GM18858 (cell line): ENCODE measurements at regions not wholly inside any gene's neighbourhood (a gene's known extent, or its start where the extent isn't known, plus 50 kb on each side); places are given as distances from the start of the nearest gene placed in this dataset.
"Not testable (repeated sequence)": the region's sequence is repeated elsewhere in the genome, so short reads cannot be mapped to it uniquely, and the experiment has no call there.

Experiments
- ATAC-seq: cut with Tn5 transposase; IDR thresholded peaks from one replicate; pipeline ENCODE4 v1.9.1; 2021; ENCODE audit not compliant: unreplicated experiment

DNA sequence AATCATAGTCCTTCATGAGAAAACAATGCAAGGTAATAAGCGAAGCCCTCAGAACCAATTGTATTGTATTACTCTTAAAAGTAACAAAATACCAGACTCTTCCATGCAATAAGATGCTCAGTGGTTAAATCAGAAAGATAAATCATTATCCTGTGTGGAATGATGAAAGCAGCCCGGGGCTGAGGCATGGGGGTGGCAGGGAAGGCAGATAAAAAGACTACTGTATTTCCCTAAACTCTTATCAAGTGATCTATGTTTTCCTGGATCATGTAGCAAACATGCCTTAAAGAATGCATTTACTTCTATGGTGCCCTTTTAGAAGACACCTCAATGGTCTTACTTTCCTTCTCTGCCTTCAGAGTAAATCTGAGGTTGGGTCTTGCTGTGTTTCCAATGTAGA lies 105.6 kb upstream of the DAPK1 start:
- no peak for ATAC-seq

DNA sequence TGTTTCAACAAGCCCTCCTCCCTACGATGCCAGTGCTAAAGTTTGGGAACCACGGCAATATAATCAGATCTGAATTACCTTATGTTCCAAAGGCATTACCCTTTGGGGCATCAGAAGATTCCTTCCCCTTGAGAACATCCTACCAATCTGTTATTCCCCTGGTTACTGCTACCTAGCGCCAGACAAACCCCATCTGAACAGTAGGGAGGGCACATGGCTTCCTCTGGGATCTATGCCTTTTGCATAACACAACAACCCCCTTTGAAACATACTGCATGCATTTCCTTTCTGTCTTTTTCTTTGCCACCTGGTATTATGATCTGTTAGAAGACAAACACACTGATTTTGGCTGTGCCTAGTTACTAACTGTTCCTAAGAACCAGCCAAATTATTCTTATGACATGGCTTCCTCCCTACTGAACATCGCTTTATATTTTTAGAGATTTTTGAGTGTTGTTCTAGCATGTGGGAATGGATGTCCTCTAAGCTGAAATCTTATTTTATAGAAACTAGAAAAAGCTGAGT lies 103.9 kb upstream of the DAPK1 start:
- no peak for ATAC-seq

DNA sequence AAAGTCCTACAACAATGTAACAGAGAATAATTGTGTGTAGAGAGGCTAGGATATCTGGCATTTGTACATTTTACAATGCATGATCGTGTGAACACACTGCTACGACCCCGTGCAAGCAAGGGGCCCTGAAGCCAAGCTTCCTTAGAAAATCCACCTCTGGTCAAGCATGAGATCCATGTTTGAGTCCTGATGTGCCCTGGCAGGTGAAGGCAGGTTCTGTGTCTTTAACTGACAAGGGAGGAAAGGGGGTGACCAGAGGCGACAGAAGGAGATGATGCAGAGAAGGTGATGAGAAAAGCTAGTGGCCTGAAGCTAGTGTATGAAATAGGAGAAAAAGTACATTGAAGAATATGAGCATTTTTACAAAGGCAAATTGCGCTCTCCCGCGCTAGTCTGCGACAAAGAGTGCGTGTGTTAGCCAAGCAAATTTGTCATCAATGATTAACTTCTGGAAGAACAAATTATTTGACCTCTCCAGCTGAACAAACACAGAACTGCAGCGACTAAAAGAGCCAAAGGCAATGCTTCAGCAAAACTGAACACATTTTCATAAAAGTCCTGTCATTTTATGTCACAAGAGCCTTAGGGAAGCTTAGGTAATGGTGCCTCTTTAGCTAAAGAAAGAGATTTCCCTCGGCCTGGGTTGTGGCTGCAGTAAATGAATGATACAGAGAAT lies 101.7 kb upstream of the DAPK1 start:
- no peak for ATAC-seq

DNA sequence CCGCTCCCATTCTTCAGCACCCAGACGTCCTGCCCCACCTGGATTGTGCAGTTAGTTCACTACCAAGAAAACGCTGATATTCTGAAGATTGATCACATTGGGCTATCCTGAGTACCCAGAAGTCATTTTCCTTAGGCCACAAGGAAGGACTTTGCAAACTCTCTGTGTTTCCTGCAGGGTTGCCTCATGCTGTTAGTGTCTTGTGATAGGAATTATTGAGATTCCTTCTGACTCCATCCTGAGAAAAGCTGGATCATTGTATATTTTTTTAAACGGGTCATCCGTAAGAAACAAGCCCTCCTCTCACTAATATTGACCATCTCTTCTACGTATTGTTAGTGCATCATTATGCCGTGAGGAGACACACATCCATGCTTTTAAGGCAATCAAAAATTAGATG lies 96.0 kb upstream of the DAPK1 start:
- ATAC-seq, result no peak

DNA sequence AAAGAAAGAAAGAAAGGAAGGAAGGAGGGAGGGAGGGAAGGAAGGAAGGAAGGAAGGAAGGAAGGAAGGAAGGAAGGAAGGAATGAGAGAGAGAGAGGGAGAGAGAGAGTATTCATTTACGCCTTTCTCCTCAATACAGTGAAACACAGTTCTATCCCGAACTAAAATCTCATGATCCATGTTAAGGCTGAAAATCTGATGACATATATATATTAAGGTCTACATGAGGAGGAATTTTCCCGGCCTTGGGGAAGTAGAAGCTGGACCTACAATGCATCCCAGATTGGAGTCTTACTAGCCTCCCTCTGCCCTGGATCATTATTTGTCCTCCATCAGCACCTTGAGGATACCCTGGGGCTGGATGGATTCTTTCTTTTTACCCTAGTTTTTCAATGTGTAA lies 95.1 kb upstream of the DAPK1 start:
- ATAC-seq, result no peak

DNA sequence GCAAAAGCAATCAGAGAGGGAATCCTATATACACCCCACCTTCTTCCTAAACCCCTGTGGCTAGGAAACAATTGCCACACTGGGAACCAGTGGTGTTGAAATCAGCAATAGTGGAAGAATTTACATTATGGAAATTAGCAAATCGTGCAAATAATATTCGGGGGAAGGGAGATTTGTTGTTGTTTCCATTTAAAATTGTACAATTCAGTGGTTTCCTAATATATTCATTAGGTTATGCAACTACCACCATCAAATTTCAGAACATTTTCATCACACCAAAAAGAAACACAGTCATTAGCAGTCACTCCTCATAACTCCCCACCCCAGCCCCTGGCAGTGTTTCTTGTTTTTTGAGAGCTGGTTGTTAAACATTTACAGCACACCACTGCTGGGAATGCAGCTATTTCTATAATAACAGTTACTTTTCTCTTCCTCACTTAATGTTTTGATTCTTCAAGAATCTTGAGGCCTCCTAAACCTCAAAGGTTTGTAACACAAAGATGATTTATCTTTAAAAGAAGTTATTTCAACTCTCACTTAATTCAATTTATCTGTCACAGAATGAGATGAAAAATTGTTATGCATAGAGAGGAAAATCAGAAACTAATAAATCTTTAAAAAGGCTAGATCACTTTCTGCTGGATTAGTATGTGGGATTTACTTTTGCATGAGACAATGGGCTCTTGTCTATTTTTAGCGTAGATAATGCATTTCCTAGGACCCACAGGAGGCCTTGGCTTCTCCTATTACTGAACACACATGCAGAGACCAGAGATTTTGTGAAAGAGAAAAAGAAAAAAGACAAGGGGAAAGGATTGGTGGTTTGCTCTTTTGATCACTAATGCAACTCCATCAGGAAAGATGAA lies 91.8 kb upstream of the DAPK1 start:
- ATAC-seq, result no peak

DNA sequence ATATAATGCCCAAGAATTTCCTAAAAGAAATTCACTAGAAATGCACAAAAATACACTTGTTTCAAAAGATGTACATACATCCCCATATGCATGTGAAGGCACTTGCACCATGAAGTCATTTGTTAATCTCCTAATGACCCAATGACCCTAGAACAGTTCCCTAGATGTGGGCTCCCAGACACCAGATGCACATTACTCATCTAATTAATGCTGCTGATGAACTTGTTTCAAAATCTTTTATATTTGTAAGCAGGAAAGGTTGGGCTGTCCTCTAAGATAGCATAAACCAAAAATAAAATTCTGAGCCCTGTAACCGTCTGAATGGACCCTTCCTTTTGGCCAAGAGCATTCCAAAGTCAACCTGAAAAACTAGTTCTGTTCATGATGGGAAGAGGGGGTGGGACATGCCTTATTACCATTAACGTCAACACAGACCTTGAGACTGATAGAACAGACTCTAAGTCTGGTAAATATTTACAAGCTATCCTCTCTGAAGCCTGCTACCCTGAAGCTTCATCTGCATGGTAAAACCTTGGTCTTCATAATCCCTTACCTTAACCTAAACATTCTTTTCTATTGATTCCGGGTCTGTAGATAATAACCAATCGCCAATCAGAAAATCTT lies 91.0 kb upstream of the DAPK1 start:
- no peak for ATAC-seq

DNA sequence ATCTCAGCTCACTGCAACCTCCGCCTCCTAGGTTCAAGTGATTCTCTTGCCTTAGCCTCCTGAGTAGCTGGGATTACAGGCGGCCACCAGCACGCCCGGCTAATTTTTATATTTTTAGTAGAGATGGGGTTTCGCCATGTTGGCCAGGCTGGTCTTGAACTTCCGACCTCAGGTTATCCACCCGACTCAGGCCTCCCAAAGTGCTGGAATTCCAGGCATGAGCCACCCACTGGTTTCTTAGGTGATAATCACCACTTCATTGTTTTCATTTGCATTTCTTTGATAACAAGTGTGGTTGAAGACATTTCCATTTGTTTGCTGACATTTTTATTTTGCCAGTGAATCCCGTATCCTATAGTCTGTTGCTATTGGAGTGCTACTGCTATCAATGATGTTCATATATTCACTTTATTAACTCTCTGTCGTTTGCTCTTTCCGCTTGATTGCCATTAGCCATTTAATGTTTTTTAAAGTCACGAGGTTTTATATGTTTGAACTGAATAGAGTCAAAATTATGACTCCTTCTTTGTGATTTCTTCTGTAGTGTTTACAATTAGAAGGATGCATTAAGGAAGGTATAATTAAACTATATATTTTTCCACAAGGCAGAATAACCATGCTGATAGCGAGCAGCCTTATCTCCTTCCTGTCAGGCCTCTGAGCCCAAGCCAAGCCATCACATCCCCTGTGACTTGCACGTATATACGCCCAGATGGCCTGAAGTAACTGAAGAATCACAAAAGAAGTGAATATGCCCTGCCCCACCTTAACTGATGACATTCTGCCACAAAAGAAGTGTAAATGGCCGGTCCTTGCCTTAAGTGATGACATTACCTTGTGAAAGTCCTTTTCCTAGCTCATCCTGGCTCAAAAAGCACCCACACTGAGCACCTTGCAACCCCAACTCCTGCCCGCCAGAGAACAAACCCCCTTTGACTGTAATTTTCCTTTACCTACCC lies 87.3 kb upstream of the DAPK1 start:
- ATAC-seq, result not testable (repeated sequence)

DNA sequence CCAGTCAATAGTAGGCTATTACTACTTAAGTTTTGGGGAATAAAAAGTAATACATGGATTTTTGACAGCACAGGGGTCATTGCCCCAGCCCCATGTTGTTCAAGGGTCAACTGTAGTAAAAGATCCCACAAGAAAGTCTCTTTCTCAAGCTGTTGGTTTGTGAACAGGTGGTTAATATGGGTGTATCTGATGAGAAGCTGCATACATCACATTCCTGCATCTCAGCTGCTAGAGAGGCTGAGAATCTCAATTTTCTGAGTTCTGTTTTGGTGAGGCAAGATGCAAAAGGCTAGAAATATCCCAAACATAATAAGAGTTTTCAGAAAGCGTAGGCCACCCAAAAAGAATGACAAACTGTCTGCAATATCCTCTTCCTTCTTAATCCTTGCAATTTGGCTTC lies 76.8 kb upstream of the DAPK1 start:
- ATAC-seq, result no peak

DNA sequence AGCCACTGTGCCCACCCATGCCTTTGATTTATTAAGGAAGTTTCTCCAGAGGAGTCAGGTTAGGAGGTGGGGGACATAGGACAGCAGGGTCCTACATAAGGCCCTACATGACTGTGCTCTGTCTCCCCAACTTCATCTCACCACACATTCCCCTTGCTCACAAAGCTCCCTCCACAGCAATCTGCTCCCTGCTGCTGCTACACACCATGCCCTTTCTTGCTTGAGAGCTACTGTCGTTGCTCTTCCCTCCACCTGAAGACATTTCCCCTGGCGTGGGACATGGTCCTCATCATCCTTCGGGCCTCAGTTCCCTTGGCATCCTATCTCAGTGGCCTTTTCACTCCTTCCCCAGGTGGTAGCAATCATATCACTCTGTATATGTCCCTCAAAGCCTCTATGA lies 75.9 kb upstream of the DAPK1 start:
- ATAC-seq, result no peak

DNA sequence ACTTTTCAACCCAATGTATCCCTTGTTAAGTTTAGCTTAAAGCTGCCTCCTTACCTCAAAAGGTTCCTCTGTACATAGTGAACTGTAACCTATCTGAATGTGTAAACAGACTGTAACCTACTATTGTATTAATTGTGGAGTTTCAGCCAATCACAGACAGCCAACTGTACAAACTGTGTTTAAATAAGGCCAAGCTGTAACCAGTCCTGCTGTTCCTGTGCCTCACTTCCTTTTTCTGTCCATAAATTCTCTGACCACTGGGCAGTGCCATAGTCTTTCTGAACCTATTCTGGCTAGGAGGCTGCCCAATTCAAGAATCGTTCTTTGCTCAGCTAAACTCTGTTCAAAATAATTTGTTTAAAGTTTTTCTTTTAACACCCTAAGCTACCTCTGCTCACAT lies 74.7 kb upstream of the DAPK1 start:
- ATAC-seq, result no peak

DNA sequence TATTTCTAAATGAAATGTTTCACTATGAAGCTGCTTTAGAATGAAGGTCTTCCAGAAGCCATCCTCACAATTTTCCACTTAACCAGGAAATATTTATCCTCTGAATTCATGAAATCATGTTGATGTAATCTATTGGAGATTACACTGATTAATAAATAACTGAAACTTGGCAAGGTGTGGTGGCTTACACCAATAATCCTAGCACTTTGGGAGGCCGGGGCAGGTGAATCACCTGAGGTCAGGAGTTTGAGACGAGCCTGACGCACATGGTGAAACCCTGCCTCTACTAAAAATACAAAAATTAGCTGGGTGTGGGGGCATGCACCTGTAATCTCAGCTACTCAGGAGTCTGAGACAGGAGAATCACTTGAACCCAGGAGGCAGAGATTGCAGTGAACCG lies 73.8 kb upstream of the DAPK1 start:
- ATAC-seq, result not testable (repeated sequence)

DNA sequence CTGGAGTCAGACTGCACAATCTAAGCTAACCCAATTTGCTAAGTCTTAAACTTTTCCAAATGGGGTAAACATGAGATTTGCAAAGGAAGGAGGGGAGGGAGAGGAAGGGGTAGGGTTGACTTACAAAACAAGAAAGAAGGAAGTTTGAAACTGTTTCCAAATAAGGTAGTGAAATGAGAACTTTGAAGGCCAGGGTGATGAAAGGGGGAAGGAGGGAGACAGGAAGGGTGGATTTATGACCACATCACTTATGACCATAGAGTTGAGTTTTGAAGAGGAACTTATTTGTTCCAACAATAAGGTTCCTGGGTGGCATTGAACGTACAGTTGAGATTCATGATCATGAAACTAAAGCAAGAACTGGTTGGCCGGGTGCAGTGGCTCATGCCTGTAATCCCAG lies 72.5 kb upstream of the DAPK1 start:
- no peak for ATAC-seq

DNA sequence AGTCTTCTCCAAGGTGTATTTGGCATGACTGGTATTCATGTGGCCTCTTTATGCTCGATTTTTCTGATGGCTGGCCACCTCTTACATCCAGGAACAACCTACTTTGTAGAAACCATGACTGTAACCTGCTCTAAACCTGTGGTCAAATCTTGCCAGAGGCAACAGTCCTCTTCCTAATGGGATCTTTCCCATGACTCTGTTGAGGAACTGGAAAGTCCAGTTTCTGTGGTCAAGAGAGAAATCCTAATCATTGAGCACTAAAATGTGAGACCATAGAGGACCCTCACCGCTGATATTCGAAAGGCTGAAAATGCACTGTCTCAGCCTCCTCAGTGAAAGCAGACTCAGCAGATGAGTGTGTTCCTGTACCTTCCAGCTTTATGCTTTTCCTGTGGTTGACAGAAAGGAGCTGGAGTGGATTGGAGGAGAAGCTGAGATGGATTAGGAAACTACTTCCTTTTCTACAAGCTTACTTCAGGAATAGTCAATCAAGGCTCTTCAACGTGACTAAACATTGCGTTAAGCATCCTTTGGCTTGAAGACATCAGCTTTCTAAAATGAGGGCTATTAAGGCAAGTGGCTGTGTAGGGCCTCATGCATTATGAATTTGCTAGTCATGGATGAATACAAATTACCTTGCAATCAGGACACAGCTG lies 69.7 kb upstream of the DAPK1 start:
- ATAC-seq, result no peak

DNA sequence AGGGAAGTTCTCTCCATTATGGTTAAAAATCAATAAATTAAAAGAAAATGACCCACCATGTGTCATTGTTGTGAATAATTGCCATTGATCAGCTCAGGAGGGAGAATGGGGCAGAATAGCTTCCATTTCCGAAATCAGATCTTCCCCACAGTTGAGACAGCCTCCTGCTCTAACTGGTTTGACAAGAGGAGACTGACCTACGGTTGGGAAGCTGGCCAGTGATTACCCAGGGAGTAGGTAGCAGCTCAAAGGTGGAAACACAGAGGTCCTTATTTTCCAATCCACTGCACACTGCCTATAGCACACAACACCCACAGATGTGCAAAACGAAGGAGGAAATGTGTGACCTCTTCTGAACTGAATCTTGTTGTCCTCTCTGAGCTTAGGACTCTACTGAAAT lies 69.0 kb upstream of the DAPK1 start:
- ATAC-seq, result no peak

DNA sequence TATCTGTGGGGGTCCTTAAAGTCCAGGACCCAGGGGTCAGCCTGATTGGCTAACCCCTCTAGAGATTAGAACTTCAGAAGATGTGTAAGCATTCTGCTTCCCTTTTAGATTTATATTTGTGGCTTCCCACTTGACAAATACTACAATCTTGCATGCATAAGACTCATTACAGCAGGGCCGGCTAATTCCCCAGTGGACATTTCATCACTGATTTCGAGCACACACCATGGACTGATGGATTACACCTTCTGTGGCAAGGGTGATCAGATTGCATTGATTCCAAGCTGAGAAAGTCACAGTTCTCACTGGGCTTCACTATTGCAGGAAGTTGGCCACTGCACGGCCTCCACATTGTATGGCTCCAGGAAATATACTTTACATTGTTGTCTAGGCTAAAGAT lies 65.8 kb upstream of the DAPK1 start:
- no peak for ATAC-seq

DNA sequence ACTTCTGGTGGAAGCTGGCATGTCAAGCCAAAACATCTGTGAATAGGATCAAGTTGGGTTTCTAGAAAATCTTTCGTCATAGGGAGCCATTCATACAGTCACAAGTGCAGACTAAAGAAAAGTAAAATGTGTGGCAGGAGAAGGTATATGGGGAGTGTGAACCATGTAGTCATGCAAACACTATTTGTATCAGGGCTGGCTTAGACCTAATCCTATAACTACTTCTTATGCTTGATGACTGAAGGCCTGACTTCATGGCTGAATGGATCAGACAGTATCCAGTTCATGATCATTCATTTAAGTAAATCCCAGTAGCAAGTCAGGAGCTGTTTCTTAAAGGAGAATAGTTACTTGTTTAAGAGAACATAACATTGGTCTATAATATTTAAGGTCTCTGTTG lies 63.8 kb upstream of the DAPK1 start:
- no peak for ATAC-seq

DNA sequence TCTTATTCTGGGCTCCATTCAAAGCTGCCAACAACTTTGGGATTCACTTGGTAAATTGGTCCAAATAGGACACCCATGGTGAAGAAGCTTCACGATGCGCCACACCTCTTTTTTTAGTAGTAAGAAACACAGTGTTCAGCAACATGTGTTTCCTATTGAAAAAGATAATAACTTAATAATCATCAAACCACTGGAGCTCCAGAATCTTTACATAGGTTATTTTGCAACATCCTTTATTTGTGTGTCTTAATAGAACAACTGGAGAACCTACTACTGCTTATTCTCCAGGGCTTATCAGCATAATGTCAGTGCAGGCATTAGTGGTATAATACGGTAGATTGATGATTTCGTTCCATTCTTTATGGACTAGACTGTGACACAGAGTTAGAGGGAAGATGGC lies 63.3 kb upstream of the DAPK1 start:
- no peak for ATAC-seq

DNA sequence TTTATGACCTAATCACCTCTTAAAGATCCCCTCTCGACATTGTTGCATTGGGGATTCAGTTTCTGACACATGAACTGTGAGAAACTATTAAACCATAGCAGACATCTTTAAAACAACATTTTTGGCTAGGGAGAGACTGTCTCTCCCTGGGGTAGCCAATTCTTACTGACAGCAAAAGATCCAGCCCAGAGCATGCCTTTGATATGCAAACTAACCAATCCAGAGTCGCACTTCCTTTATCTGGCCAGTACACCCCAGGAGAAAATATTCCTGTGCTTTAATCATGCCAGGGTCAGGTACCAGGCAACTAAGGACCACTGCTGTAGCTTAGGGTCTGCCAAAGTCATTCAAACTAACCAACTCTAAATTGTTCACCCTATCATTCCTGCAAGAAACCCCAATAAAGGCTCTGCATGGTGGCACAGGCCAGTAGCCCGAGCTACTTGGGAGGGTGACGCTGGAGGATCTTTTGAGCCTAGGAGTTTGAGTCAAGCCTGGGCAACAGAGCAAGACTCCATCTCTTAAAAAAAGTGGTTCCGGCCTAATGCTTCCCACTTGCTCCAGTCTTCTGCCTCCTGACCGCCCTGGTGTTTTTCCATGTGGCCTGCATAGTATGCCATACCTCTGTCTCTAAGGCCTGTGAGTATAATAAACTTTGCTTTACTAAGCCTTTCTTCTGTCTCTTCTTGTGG lies 62.3 kb upstream of the DAPK1 start:
- no peak for ATAC-seq

DNA sequence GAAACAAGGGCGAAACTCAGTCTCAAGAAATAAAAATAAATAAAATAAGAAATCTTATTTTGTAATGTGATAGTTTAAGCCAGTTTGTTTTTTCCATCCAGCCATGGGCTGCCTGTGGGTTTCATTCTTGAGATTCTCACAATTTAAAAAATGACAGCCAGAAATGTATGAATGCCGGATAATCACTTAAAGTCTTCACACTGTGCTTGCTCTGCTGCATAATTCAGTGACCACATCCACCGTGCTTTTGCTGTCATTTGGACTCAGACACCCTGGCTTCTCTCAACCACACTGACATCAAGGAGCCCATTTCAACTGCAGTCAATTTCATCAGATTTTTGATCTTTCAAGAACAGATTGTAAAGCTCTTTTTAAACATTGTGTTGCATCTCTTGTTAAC lies 61.0 kb upstream of the DAPK1 start:
- ATAC-seq, result no peak
